ENCODE measurements at regions not wholly inside any gene's neighbourhood (a gene's known extent, or its start where the extent isn't known, plus 50 kb on each side); places are given as distances from the start of the nearest gene placed in this dataset.

DNA sequence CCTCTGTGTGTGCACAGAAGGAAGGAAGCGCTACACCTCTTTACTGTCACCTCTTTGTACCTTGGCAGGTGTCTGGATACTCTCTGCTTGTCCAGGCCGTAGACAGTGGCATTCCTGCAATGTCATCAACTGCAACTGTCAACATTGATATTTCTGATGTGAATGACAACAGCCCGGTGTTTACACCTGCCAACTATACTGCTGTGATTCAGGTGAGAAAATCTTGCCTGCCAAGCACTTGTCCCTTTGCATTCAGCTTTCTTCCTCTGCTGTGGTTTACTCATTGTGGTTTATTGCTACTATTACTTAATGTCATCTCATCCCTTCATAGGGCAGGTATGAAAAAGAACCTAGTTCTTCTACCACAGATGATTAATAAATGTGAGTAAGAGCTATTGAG lies 131.9 kb upstream of the MTNR1B start:
- TF ChIP-seq TAF1 (IDR thresholded peaks at IDR 0.05; ENCODE audit: low read depth) = no peak
- TF ChIP-seq CEBPB (IDR thresholded peaks at IDR 0.05) = no peak
- TF ChIP-seq TCF12 (IDR thresholded peaks at IDR 0.05; ENCODE audit: low read depth) = no peak
- no peak for TF ChIP-seq EGR1 (IDR thresholded peaks at IDR 0.05)
- TF ChIP-seq RAD21 (IDR thresholded peaks at IDR 0.05; ENCODE audit: low read depth) = no peak
- TF ChIP-seq FOXM1 (IDR thresholded peaks at IDR 0.05; ENCODE audit: borderline replicate concordance, low read depth) = no peak
- TF ChIP-seq, protein P1, sequence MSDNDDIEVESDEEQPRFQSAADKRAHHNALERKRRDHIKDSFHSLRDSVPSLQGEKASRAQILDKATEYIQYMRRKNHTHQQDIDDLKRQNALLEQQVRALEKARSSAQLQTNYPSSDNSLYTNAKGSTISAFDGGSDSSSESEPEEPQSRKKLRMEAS (IDR thresholded peaks at IDR 0.05) = no peak
- TF ChIP-seq TEAD4 (IDR thresholded peaks at IDR 0.05) = no peak
- TF ChIP-seq NFIC (IDR thresholded peaks at IDR 0.05) = no peak
- TF ChIP-seq EP300 (IDR thresholded peaks at IDR 0.05; ENCODE audit: borderline replicate concordance) = no peak
- TF ChIP-seq YY1 (IDR thresholded peaks at IDR 0.05; ENCODE audit: low read depth) = no peak
- TF ChIP-seq, protein P2, sequence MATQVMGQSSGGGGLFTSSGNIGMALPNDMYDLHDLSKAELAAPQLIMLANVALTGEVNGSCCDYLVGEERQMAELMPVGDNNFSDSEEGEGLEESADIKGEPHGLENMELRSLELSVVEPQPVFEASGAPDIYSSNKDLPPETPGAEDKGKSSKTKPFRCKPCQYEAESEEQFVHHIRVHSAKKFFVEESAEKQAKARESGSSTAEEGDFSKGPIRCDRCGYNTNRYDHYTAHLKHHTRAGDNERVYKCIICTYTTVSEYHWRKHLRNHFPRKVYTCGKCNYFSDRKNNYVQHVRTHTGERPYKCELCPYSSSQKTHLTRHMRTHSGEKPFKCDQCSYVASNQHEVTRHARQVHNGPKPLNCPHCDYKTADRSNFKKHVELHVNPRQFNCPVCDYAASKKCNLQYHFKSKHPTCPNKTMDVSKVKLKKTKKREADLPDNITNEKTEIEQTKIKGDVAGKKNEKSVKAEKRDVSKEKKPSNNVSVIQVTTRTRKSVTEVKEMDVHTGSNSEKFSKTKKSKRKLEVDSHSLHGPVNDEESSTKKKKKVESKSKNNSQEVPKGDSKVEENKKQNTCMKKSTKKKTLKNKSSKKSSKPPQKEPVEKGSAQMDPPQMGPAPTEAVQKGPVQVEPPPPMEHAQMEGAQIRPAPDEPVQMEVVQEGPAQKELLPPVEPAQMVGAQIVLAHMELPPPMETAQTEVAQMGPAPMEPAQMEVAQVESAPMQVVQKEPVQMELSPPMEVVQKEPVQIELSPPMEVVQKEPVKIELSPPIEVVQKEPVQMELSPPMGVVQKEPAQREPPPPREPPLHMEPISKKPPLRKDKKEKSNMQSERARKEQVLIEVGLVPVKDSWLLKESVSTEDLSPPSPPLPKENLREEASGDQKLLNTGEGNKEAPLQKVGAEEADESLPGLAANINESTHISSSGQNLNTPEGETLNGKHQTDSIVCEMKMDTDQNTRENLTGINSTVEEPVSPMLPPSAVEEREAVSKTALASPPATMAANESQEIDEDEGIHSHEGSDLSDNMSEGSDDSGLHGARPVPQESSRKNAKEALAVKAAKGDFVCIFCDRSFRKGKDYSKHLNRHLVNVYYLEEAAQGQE (IDR thresholded peaks at IDR 0.05; ENCODE audit: low read depth) = no peak
